H1 (cell line): ENCODE measurements at regions not wholly inside any gene's neighbourhood (a gene's known extent, or its start where the extent isn't known, plus 50 kb on each side); places are given as distances from the start of the nearest gene placed in this dataset.

Experiments used
- EP300 ChIP-seq, 2 experiments: IDR thresholded peaks; 1 replicate in 1 of 2; 2 replicates in 1 of 2; pipeline ENCODE4 v1.6.1; 2011 to 2012; ENCODE audit warnings: low read depth in 2 of 2, low read length in 2 of 2, mild to moderate bottlenecking in 2 of 2, borderline replicate concordance in 1 of 2, inconsistent platforms in 1 of 2, moderate library complexity in 1 of 2
- GABPA ChIP-seq: IDR thresholded peaks from 2 replicates; pipeline ENCODE4 v1.6.1; 2011; ENCODE audit warnings: mild to moderate bottlenecking, low read length, moderate library complexity, borderline replicate concordance; ENCODE audit not compliant: insufficient read depth
- KDM5A ChIP-seq: fragments of 200-600 bp; IDR thresholded peaks from 2 replicates; pipeline ENCODE4 v1.7.1; 2012; ENCODE audit warnings: mild to moderate bottlenecking, low read length, inconsistent platforms, mixed read lengths
- TF ChIP-seq, protein P1 (sequence below), 3 experiments: IDR thresholded peaks; 1 replicate in 2 of 3; 2 replicates in 1 of 3; pipeline versions ENCODE4 v1.5.1 to v1.6.1; 2011; ENCODE audit warnings: low read length in 3 of 3, mild to moderate bottlenecking in 3 of 3, inconsistent platforms in 2 of 3, low read depth in 1 of 3, moderate library complexity in 1 of 3; ENCODE audit not compliant: insufficient read depth in 1 of 3; ENCODE audit errors: control extremely low read depth in 1 of 3

GRCh38 chr11:24091594-24091993 is 405.3 kb upstream of the LUZP2 start:
- TF ChIP-seq, protein P1, sequence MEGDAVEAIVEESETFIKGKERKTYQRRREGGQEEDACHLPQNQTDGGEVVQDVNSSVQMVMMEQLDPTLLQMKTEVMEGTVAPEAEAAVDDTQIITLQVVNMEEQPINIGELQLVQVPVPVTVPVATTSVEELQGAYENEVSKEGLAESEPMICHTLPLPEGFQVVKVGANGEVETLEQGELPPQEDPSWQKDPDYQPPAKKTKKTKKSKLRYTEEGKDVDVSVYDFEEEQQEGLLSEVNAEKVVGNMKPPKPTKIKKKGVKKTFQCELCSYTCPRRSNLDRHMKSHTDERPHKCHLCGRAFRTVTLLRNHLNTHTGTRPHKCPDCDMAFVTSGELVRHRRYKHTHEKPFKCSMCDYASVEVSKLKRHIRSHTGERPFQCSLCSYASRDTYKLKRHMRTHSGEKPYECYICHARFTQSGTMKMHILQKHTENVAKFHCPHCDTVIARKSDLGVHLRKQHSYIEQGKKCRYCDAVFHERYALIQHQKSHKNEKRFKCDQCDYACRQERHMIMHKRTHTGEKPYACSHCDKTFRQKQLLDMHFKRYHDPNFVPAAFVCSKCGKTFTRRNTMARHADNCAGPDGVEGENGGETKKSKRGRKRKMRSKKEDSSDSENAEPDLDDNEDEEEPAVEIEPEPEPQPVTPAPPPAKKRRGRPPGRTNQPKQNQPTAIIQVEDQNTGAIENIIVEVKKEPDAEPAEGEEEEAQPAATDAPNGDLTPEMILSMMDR (IDR thresholded peaks at IDR 0.05; ENCODE audit: control extremely low read depth in 1 of 3, insufficient read depth in 1 of 3, low read depth in 1 of 3, low read length in 3 of 3) = no peak
- TF ChIP-seq GABPA = no peak
- no peak for TF ChIP-seq EP300 (IDR thresholded peaks at IDR 0.05; ENCODE audit: borderline replicate concordance in 1 of 2, low read depth in 2 of 2, low read length in 2 of 2)
- TF ChIP-seq KDM5A = no peak
